AG08395 (cell line): ENCODE measurements at regions not wholly inside any gene's neighbourhood (a gene's known extent, or its start where the extent isn't known, plus 50 kb on each side); places are given as distances from the start of the nearest gene placed in this dataset.
A peak's percentile ranks its signal among the peaks of the same experiment; 100 is the strongest.

ENCODE experiments used
- DNase-seq: peaks from one replicate; pipeline ENCODE4 v3.0.0; 2012; ENCODE audit warnings: mixed read lengths, low spot score

DNA sequence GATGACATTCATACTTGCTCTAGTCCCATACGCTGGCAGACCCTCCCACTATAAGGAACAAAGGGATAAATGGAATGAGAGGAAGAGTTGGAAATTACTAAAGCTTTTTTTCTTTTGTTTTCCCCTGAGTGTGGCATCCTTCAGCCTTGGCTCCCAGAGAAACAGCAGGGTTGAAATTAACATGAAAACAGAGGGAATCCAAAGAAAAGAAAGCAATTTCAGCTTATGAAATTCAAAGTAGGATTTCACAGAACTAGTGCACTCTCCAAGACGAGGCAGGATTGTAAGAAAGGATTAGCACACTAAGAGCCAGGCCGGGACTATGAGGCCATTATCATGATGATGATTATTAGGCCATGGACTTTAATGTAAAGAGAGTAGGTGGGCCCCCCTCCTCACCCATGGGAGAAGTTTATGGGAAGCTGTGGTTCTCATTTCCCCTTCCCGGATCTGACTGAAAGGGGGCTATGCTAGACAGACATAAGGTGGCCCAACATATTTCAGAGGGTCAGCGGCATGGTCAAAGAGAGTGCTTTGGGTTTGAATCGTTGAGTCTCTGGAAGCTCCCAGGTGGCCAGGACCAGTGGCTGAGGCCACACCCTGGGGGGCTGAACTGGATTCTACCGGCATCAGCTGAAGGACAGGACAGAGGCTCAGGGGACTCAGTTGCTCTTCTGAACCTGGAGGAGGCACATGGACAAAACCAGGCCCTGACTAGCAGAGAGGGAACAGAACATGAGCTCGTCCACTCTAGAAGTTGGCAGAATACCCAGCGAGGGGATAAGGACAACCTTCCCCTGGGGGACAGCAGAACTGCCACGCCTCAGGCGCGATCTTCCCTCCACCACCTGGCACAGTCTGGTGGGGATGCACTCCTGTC, 100.1 kb upstream of the ARL4C start:
- DNase-seq: no peak

DNA sequence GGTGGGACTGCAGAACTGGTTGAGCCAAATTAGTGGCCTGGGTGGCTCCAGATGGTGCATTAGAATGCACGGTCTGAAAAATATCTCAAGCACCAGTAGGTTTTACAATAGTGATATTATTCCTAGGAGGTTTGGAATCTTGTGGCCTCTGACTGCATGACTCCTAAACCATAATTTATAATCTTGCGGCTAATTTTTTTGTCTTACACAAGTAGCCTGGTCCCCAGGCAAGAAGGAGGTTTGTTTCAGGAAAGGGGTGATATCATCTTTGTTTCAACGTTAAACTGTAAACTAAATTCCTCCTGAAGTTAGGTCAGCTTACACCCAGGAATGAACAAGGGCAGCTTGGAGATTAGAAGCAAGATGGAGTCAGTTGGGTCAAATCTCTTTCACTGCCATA, 98.9 kb upstream of the ARL4C start:
- peak; percentile 31 for DNase-seq

DNA sequence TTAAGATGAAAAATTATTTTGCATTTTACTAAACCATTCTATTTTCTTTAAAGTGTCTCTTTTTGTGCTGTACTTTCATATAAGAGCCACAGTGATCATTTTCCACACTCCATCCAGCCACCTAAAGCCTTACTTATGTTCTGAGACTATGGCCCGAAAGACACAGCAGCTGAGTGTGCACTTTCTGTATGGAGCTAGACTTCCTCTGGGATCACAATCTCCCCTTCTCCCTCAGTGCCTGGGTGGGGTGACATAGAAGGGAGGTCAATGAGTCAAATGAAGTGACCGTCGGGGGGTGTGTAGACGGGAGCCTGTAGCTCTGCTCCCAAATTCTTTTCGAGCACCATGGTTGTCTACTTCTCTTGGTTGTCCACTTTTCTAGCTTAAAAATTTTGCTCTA, 97.8 kb upstream of the ARL4C start:
- DNase-seq: no peak

DNA sequence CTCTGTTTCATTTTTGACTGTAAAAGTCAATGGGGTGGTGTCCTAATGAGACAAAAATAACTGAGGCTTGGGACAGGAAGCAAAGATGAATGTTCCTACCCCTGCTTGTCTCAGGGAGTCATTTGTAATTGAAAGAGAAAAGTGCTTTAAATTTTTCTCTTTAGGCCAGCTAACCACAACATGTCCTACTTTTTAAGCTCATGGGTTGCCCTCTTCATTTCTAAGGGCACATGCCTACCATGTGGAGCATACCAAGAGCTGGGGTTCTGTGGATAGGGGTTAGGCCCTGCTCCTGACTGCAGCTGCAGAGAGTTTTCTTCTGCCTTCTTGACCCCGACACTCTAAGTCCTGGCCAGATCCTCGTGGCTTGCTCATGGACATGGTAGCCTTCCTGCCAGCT, 96.8 kb upstream of the ARL4C start:
- DNase-seq: peak; percentile 13

DNA sequence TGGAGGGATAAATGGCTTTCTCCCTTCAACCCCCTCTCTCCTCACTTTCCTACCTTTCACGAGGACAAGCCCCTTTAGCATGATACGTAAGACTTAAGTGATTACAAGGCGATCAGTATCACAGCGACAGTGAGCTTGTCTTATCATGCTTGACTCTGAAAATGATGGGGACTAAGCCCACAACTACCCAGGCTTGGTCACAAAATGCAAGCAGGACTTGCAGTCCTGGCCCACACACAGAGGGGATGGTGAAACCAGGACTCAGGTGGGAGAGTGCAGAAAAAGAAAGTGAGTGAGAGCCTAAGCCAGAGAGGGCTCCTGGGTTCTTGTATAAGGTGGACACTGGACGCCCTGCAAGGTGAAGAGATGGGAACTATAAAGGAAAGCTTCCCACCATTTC, 95.7 kb upstream of the ARL4C start:
- no peak for DNase-seq

DNA sequence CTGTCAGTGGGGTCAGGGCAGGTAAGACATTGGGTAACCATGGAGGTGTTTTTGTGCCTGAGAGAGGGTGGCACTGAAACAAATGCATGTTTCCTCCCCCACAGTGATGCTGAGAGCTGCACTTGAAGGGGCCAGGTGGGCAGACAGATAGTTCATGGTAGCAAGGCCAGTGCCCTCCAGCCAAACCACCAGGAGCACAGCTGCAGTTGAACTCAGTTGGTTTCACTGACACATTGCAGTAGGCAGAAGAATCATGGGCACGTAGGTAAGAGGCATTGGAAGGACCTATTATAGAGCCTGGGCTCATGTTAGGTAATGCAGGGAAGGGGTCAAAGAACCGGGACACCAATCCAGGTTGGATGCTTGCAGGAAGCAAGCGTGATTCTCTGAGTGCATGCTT, 93.2 kb upstream of the ARL4C start:
- DNase-seq: no peak

DNA sequence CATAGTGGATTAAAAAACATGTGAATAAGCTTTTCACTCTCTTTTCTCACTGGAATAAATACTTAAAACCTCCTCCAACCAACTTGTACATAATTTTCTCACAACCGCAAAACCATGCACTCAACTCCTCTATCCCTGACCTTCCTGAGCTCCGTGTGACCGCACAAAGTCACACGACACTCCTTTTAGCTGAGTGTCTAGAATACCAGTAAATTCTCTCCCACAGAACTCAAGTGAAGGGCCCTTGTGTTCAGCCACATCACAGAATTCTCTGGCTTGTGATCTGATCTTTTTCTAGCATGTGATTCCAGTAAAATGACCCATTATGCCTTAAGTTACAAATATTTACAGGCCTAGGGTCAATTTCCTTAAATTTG, 91.2 kb upstream of the ARL4C start:
- no peak for DNase-seq

DNA sequence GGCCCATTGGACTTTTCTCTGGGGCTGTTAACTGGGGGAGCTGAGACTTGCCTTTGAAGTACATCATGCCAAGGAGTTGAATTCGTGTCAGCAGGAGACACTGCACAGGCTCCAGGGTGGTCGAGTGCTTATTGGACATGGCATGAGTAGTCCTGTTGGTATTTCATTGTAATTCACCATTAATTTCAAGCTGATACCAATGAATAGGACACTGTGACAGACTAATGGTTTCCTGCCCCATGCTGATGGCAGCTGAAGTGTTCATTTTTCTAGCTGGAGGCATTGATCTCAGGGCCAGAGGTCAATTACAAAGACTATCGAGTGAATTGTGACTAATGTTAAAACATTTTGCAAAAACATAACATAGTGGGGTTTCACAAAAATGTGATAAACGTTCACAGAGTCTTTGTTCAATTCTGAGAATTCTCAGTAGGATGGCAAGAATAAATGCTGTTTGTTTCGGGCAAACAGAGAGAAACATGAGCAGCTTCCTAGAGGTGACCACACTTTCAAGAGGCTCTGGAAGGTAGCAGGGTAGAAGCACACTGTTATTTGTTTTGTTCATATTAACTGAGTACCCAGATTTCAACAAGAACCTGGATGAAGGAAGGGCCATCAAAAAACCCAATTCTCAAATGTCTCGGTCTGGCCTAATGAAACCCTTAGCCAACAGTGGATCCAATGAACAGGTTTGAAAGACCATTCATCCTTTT, 90.6 kb upstream of the ARL4C start:
- peak; percentile 41 for DNase-seq

DNA sequence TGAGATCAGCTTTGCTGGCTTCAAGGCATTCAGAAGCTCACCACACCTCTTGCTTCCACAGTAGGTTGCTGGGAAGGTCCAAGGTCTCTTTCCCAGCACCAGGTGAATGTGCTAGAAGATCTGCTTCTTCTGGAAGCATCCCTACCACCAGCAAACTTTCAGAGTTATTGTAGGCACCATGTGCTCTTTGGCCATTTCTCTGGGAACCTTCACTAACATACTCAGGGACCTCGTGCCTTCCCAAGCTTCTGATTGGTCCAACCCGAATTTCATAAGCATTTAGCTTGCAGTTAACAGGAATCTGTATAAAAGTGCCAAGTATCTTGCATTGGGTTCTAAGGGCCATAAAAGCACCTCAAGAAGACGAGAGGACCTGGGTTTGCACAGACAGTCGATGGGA, 86.5 kb upstream of the ARL4C start:
- no peak for DNase-seq

DNA sequence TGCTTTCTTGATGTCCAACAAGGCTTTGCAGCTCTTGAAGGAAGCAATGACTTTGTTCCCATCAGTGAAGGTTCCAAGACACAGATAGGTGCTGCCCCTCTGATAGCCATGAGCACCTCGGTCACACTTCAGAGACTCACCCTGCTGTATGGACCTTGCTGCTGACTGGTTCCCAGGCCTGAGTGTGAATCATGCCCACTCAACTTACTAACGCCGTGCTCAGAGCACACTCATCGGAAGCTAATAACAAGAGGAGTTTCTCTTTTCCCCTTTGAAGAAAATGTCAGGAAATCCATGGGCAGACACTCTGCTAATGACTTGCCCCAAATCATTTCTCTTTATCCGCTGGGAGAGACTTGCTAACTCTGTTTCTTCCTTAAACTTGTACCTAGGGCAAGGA, 83.8 kb upstream of the ARL4C start:
- no peak for DNase-seq

DNA sequence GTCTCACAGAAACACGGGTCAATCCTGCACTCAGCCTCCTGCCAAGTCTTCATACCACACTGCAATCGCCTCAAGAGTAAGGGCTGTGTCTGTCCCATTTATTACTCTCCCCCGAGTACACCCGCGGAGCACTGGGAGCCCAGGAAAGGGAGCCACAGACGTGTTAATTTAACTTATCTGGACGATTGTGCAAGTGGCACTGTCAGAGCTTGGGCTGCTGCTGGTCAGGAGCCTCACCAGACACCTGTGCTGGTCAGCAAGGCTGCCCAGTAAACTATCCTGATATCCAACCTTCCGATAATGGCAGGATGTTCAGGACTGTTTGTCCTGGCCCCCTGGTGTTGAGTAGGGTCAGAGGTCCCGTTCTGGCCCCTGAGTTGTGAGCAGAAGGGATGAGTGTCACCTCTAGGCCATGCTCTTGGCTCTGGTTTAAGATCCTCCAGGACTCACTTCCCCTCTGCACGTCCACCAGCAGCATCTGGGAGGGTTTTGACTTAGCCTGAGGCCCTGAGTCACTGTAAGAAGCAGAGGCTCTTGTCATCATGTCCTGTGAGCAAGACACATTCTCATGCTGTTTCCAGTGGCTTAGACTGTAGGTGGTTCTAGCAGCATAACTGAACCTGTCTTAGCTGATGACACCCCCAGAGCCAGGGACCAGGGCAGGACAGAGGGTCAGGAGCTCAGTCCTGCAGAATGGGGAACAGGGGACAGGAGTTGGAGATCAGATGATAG, 82.5 kb upstream of the ARL4C start:
- peak; percentile 69 for DNase-seq

DNA sequence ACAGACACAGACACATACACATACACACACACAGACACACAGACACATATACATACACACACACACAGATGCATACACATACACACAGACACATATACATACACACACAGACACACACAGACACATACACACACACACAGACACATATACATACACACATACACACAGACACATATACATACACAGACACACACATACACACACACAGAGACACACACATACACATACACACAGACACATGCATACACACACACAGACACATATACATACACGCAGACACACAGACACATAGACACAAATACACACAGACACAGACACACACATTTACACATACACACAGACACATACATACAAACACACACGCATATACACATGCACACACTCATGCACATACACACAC, 81.5 kb upstream of the ARL4C start:
- DNase-seq: no peak

DNA sequence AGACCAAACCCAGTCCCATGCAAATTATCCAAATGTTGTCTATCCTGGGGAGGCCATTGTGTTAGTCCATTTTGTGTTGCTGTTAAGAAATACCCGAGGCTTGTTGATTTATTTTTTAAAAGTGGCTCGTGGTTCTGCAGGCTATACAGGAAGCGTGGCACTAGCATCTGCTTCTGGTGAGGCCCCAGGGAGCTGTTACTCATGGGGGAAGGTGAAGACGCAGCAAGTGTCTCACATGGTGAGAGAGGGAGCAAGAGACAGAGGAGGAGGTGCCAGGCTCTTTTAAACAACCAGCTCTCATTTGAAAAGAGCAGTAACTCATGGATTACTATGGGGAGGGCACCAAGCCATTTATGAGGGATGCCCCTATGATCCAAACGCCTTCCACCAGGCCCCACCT, 80.3 kb upstream of the ARL4C start:
- no peak for DNase-seq

DNA sequence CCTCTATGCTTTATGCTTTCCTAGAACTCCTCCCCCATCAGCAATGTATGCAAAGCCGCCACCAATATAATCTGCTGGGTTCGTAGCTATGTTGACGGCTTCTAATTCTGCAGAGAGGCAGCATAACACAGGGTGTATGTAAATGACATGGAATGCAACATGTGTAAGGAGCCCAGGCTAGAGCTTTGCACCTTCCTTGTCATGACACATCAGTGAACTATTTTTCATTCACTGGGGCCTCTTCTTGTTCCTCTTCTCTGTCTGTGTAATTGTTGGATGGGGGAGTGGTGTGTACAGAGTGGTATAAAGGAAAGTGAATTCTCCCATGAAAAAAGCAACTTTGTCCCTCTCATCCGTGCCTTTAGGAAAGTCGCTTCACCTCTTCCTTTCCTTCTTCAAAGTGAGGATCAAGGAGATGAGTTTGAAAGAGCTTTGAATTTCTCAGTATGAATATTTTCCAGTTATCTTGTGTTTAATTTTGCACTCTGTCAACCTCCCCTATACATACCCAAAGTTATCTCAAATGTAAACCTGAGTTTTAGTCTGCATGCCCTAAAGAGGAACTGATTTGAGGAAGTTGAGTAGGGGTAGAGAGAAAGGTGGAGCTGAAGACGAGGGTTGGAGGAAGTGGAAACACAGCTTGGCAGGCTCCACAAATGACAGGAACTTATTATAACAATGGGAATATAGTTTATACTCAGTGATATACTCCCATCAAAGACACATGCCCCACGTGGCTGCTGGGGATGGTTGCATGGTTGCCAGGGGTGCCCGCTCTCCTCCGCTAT, 74.9 kb upstream of the ARL4C start:
- DNase-seq: no peak

DNA sequence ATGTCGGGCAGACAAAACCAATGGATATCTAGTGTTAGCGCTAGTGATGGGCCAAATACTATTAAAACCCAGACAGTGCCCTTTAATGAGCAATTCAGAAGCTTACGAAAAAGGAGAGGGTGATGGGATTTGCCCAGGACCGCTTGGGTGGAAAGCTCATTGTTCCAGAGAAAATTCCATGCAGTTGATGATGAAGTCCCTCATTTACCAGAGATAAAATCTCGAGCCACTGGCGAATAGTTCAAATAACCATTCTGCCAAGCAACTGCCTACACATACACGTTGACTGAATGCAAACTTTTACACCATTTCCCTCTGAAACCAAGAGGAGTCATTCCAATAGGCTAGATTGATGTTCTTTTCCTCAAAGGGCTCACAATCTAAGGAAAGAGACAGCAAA, 73.6 kb upstream of the ARL4C start:
- DNase-seq: no peak

DNA sequence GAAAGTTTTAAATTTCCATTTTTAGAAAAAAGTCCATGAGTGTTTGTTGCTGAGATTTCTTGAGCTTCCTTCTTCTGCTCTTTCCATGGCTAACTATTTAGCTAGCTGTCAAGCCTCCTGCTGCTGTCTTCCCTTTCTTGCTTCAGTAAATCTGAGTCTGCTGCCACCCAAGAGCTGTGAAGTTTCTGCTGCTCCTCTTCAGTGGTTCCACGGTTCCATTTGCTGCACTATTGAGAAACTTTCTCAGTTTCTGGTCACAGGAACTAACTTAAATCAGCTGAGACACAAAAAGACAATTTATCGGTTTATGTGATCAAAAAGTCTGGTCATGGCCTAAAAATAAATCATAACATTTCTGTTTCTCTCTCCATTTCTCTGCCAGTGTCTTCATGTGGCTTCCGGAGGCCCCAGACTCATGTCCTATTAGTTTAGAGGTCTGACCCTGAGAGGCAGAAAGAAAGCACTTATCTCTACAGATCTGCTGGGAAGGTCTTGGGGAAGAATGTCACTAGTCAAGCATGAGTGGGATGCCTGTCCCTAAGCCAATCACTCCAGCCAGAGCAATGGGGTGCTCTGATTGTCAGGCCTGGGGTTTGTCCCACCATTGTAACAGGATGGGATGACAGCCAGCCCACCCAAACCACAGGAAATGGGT, 73.0 kb upstream of the ARL4C start:
- no peak for DNase-seq

DNA sequence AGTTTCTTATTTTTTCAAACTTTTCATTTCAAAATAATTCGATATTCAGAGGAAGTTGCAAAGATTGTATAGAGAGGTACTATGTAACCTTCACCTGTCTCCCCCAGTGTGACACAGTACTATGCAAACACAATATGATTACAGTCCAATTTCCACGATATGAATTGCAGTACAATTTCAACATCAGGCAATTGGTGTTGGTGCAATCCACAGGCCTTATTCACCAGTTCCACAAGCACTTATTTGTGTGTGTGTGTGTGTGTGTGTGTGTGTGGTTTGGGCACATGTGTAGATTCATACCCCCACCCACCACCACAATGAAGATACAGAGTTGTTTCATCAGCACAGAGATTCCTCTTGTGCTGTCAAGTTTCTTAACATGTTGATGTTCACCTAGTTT, 69.7 kb upstream of the ARL4C start:
- no peak for DNase-seq

DNA sequence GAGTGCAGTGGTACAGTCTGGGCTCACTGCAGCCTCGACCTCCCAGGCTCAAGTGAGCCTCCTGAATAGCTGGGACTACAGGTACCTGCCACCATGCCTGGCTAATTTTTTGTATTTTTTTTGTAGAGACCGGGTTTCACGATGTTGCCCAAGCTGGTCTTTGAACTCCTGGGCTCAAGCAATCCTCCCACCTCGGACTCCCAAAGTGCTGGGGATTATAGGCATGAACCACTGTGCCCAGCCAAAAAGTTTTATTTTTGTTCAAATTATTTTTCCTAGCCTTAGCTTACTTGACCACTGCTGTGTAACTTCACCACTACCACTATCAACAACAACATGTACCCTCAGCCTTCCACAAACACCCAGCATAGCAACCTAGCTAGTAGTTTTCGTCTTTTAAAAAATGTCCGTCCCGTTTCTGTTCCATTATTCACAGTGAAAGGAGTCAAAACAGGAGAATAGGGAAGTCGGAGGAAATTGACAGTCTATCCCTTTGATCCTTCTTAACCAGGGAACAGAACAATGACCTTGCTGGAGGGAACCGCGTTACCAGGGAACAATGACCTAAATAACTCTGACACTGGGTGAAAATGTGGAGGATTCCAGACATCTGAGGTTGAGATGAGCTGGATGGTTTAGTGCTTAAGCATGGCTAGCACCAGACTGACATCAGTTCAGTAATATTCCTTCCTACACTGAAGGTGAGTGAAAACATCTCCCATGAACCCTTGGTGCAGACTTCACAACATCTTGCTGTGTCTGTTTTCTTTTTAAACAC, 69.2 kb upstream of the ARL4C start:
- DNase-seq: no peak

DNA sequence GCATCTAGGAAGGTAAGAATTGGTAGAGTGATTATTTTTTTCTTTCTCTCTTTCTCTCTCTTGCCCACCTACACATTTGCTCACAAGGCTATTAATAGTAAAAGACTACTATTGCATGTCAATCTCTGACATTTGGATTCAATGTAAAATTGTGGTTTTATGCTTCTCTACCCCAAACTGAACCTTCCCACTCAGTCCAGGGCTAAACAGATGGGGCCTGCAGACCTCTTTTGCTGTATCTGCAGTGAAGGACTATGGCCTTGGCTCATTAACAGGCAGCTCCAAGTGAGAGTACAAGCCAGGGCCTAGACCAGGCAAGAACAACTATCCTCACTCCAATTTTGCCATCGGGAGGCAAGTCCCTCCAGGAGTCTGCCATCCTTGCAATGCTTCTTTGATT, 68.3 kb upstream of the ARL4C start:
- DNase-seq: no peak

DNA sequence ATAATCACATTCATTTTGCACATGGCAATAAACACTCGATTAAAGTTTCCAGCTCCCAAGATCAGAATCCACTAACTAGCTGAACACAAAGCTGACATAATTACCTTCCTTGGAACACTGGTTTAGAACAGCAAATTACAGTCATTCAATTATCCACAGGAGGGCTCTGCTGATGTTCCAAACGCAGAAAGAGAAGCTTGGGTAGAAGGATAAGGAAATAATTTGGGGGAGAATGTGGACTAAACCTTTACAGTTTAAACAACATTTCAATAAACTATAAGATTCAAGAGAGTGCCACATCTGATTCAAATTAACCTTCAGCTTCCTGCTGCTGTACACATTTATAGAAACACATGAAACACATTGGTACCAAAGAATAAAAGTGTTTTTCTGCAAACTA, 67.8 kb upstream of the ARL4C start:
- peak; percentile 44 for DNase-seq

DNA sequence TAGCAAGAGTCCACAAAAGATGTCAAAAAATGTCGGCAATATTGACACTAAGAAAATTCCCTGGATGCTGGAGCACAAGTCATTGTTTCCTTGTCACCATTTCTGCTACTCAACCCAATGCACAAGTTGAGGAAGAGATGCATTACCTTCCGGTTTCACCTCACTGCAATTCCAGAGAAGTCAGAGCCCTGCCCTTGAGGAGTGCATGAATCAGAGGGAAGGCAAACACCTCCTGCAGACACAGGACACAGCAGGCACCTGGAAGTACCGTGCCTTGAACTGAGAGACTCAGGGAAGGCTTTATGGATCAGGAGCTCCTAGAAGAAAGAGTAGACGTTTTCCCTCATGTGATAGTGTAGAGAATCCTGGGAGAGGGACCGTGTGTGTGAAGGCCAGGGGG, 62.7 kb upstream of the ARL4C start:
- DNase-seq: no peak
